ENCODE measurements at regions not wholly inside any gene's neighbourhood (a gene's known extent, or its start where the extent isn't known, plus 50 kb on each side); places are given as distances from the start of the nearest gene placed in this dataset.

GRCh38 chr7:42406358-42406757 lies 169.3 kb upstream of the GLI3 start:
- intact Hi-C loops (cut with micrococcal nuclease) = no loop called here
- H3K27me3 Mint-ChIP-seq (ENCODE audit: low read depth) = no peaks in the 10 kb centered on the region
- CTCF ChIA-PET = no interaction called here
- H3K9me3 Mint-ChIP-seq = no peaks in the 10 kb centered on the region
- no peak overlapping the region for H3K4me3 Mint-ChIP-seq
- no peaks in the 10 kb centered on the region for H3K36me3 Mint-ChIP-seq (ENCODE audit: low read depth)
- DNase-seq = no peak
- no peaks in the 10 kb centered on the region for H3K4me1 Mint-ChIP-seq (ENCODE audit: low read depth)
- H3K27ac Mint-ChIP-seq = no peak overlapping the region

- no peak overlapping the region for H3K27ac Mint-ChIP-seq
- no peak for DNase-seq
- H3K4me1 Mint-ChIP-seq (ENCODE audit: low read depth) = no peaks in the 10 kb centered on the region
- H3K9me3 Mint-ChIP-seq = no peaks in the 10 kb centered on the region
- CTCF ChIA-PET = no interaction called here
- H3K36me3 Mint-ChIP-seq (ENCODE audit: low read depth) = no peaks in the 10 kb centered on the region
- no peak overlapping the region for H3K4me3 Mint-ChIP-seq
- intact Hi-C loops (cut with micrococcal nuclease) = no loop called here
- H3K27me3 Mint-ChIP-seq (ENCODE audit: low read depth) = no peaks in the 10 kb centered on the region
Measured at GRCh38 chr7:42405782-42406181, 168.8 kb upstream of the GLI3 start.

- DNase-seq = no peak
- intact Hi-C loops (cut with micrococcal nuclease) = no loop called here
- H3K4me3 Mint-ChIP-seq = no peak overlapping the region
- no peak overlapping the region for H3K27ac Mint-ChIP-seq
- H3K27me3 Mint-ChIP-seq (ENCODE audit: low read depth) = no peaks in the 10 kb centered on the region
- CTCF ChIA-PET = no interaction called here
- H3K36me3 Mint-ChIP-seq (ENCODE audit: low read depth) = no peaks in the 10 kb centered on the region
- no peaks in the 10 kb centered on the region for H3K9me3 Mint-ChIP-seq
- no peaks in the 10 kb centered on the region for H3K4me1 Mint-ChIP-seq (ENCODE audit: low read depth)
Measured at GRCh38 chr7:42403831-42404230, 166.8 kb upstream of the GLI3 start.

- Mint-ChIP-seq H3K4me1 (ENCODE audit: low read depth) (no peaks in the 10 kb centered on the region), H3K4me3 (no peak overlapping the region), H3K27me3 (ENCODE audit: low read depth) (peaks cover 2% of the 10 kb centered on the region), H3K9me3 (no peaks in the 10 kb centered on the region), H3K36me3 (ENCODE audit: low read depth) (no peaks in the 10 kb centered on the region), H3K27ac (no peak overlapping the region)
- DNase-seq = no peak
- CTCF ChIA-PET = no interaction called here
- intact Hi-C loops (cut with micrococcal nuclease) = no loop called here
Measured at GRCh38 chr7:42400961-42401360, 164.0 kb upstream of the GLI3 start.

GRCh38 chr7:42400211-42400772 lies 163.3 kb upstream of the GLI3 start:
- intact Hi-C loops (cut with micrococcal nuclease) = no loop called here
- CTCF ChIA-PET = interaction anchor here (0.6 kb wide), 1 partner anchor 1042 kb away, joined by 3 read pairs; no protein-coding TSS in a partner anchor
- no peaks in the 10 kb centered on the region for H3K9me3 Mint-ChIP-seq
- H3K27me3 Mint-ChIP-seq (ENCODE audit: low read depth) = peaks cover 2% of the 10 kb centered on the region
- DNase-seq = no peak
- H3K27ac Mint-ChIP-seq = no peak overlapping the region
- H3K4me3 Mint-ChIP-seq = no peak overlapping the region
- H3K4me1 Mint-ChIP-seq (ENCODE audit: low read depth) = no peaks in the 10 kb centered on the region
- H3K36me3 Mint-ChIP-seq (ENCODE audit: low read depth) = no peaks in the 10 kb centered on the region

GRCh38 chr7:42395607-42396006 lies 158.6 kb upstream of the GLI3 start:
- Mint-ChIP-seq H3K27ac (no peak overlapping the region), H3K27me3 (ENCODE audit: low read depth) (peaks cover 2% of the 10 kb centered on the region), H3K36me3 (ENCODE audit: low read depth) (no peaks in the 10 kb centered on the region), H3K4me1 (ENCODE audit: low read depth) (no peaks in the 10 kb centered on the region), H3K4me3 (no peak overlapping the region), H3K9me3 (no peaks in the 10 kb centered on the region)
- intact Hi-C loops (cut with micrococcal nuclease) = no loop called here
- CTCF ChIA-PET = no interaction called here
- no peak for DNase-seq

- peaks cover 2% of the 10 kb centered on the region for H3K27me3 Mint-ChIP-seq (ENCODE audit: low read depth)
- intact Hi-C loops (cut with micrococcal nuclease) = no loop called here
- CTCF ChIA-PET = no interaction called here
- H3K9me3 Mint-ChIP-seq = no peaks in the 10 kb centered on the region
- no peaks in the 10 kb centered on the region for H3K36me3 Mint-ChIP-seq (ENCODE audit: low read depth)
- H3K27ac Mint-ChIP-seq = no peak overlapping the region
- H3K4me1 Mint-ChIP-seq (ENCODE audit: low read depth) = no peaks in the 10 kb centered on the region
- DNase-seq = no peak
- H3K4me3 Mint-ChIP-seq = no peak overlapping the region
Measured at GRCh38 chr7:42392826-42393225, 155.8 kb upstream of the GLI3 start.

GRCh38 chr7:42389697-42390096 lies 152.7 kb upstream of the GLI3 start:
- Mint-ChIP-seq H3K9me3 (no peaks in the 10 kb centered on the region), H3K27ac (no peak overlapping the region), H3K36me3 (ENCODE audit: low read depth) (no peaks in the 10 kb centered on the region), H3K27me3 (ENCODE audit: low read depth) (no peaks in the 10 kb centered on the region), H3K4me3 (no peak overlapping the region), H3K4me1 (ENCODE audit: low read depth) (no peaks in the 10 kb centered on the region)
- no peak for DNase-seq
- intact Hi-C loops (cut with micrococcal nuclease) = no loop called here
- CTCF ChIA-PET = no interaction called here

- peaks cover 4% of the 10 kb centered on the region for H3K9me3 Mint-ChIP-seq
- DNase-seq = no peak
- CTCF ChIA-PET = no interaction called here
- H3K4me1 Mint-ChIP-seq (ENCODE audit: low read depth) = no peaks in the 10 kb centered on the region
- no peaks in the 10 kb centered on the region for H3K36me3 Mint-ChIP-seq (ENCODE audit: low read depth)
- intact Hi-C loops (cut with micrococcal nuclease) = no loop called here
- no peak overlapping the region for H3K27ac Mint-ChIP-seq
- no peaks in the 10 kb centered on the region for H3K27me3 Mint-ChIP-seq (ENCODE audit: low read depth)
- H3K4me3 Mint-ChIP-seq = no peak overlapping the region
Measured at GRCh38 chr7:42385912-42386311, 148.9 kb upstream of the GLI3 start.

- peaks cover 4% of the 10 kb centered on the region for H3K9me3 Mint-ChIP-seq
- DNase-seq = no peak
- H3K4me3 Mint-ChIP-seq = no peak overlapping the region
- no peaks in the 10 kb centered on the region for H3K4me1 Mint-ChIP-seq (ENCODE audit: low read depth)
- H3K36me3 Mint-ChIP-seq (ENCODE audit: low read depth) = no peaks in the 10 kb centered on the region
- CTCF ChIA-PET = interaction anchor here (1.0 kb wide), 1 partner anchor 440 kb away, joined by 4 read pairs; no protein-coding TSS in a partner anchor
- H3K27ac Mint-ChIP-seq = no peak overlapping the region
- intact Hi-C loops (cut with micrococcal nuclease) = no loop called here
- H3K27me3 Mint-ChIP-seq (ENCODE audit: low read depth) = peaks cover 4% of the 10 kb centered on the region
Measured at GRCh38 chr7:42381161-42381560, 144.2 kb upstream of the GLI3 start.

- H3K9me3 Mint-ChIP-seq = peaks cover 4% of the 10 kb centered on the region
- no peak for DNase-seq
- no peak overlapping the region for H3K4me3 Mint-ChIP-seq
- H3K36me3 Mint-ChIP-seq (ENCODE audit: low read depth) = no peaks in the 10 kb centered on the region
- intact Hi-C loops (cut with micrococcal nuclease) = no loop called here
- H3K4me1 Mint-ChIP-seq (ENCODE audit: low read depth) = no peaks in the 10 kb centered on the region
- H3K27me3 Mint-ChIP-seq (ENCODE audit: low read depth) = peaks cover 4% of the 10 kb centered on the region
- H3K27ac Mint-ChIP-seq = no peak overlapping the region
- CTCF ChIA-PET = interaction anchor here (1.0 kb wide), 1 partner anchor 439 kb away, joined by 4 read pairs; no protein-coding TSS in a partner anchor
Measured at GRCh38 chr7:42380401-42380800, 143.4 kb upstream of the GLI3 start.

GRCh38 chr7:42378149-42378548 lies 141.1 kb upstream of the GLI3 start:
- no peak overlapping the region for H3K4me3 Mint-ChIP-seq
- CTCF ChIA-PET = no interaction called here
- H3K27me3 Mint-ChIP-seq (ENCODE audit: low read depth) = peaks cover 4% of the 10 kb centered on the region
- intact Hi-C loops (cut with micrococcal nuclease) = no loop called here
- no peaks in the 10 kb centered on the region for H3K36me3 Mint-ChIP-seq (ENCODE audit: low read depth)
- DNase-seq = no peak
- no peaks in the 10 kb centered on the region for H3K4me1 Mint-ChIP-seq (ENCODE audit: low read depth)
- peaks cover 4% of the 10 kb centered on the region for H3K9me3 Mint-ChIP-seq
- H3K27ac Mint-ChIP-seq = no peak overlapping the region

GRCh38 chr7:42373285-42373684 lies 136.3 kb upstream of the GLI3 start:
- Mint-ChIP-seq H3K27ac (no peak overlapping the region), H3K27me3 (ENCODE audit: low read depth) (peaks cover 1% of the 10 kb centered on the region), H3K4me1 (ENCODE audit: low read depth) (no peaks in the 10 kb centered on the region), H3K36me3 (ENCODE audit: low read depth) (no peaks in the 10 kb centered on the region), H3K9me3 (peaks cover 7% of the 10 kb centered on the region), H3K4me3 (no peak overlapping the region)
- CTCF ChIA-PET = no interaction called here
- intact Hi-C loops (cut with micrococcal nuclease) = no loop called here
- no peak for DNase-seq

GRCh38 chr7:42372479-42372878 lies 135.5 kb upstream of the GLI3 start:
- CTCF ChIA-PET = no interaction called here
- no peak for DNase-seq
- Mint-ChIP-seq H3K36me3 (ENCODE audit: low read depth) (no peaks in the 10 kb centered on the region), H3K27ac (no peak overlapping the region), H3K4me3 (no peak overlapping the region), H3K4me1 (ENCODE audit: low read depth) (no peaks in the 10 kb centered on the region), H3K9me3 (peaks cover 9% of the 10 kb centered on the region), H3K27me3 (ENCODE audit: low read depth) (peaks cover 1% of the 10 kb centered on the region)
- intact Hi-C loops (cut with micrococcal nuclease) = no loop called here
